H1 (cell line): ENCODE measurements at regions not wholly inside any gene's neighbourhood (a gene's known extent, or its start where the extent isn't known, plus 50 kb on each side); places are given as distances from the start of the nearest gene placed in this dataset.

ENCODE experiments used
- CTCF ChIA-PET: fragments of 300-600 bp; sonication (Branson Sonifier 250); formaldehyde crosslinking; loops from one replicate; lab custom pipeline; 2021; ENCODE audit not compliant: partially characterized antibody; lab: Charles Lee
- POLR2A ChIA-PET: fragments of 300-600 bp; sonication (Branson Sonifier 250); formaldehyde crosslinking; loops from one replicate; lab custom pipeline; 2021; ENCODE audit warnings: inconsistent platforms; ENCODE audit not compliant: partially characterized antibody; lab: Charles Lee
- DNase-seq, 2 experiments: peaks; one replicate each; pipeline versions ENCODE4 v3.0.0 to v3.0.0-alpha.2; 2010 to 2022; ENCODE audit warnings: low spot score in 2 of 2, low read depth in 1 of 2, mixed read lengths in 1 of 2
- FAIRE-seq: peaks from 2 replicates; lab custom pipeline; 2011; peaks lifted over from hg19 to GRCh38; lab: Jason Lieb, UNC
- H2AFZ ChIP-seq: 2 replicates; pipeline ENCODE4 v1.8.1; 2012; ENCODE audit warnings: low read length, inconsistent platforms
- H2AK5ac ChIP-seq: 2 replicates; pipeline ENCODE4 v1.6.1; 2013; ENCODE audit warnings: low read depth, low read length
- H2BK120ac ChIP-seq: replicated peaks from 2 replicates; pipeline ENCODE3; 2013; ENCODE audit warnings: low read depth, low read length, inconsistent platforms
- H2BK12ac ChIP-seq: 2 replicates; pipeline ENCODE4 v1.6.1; 2013; ENCODE audit warnings: low read depth, low read length
- H2BK15ac ChIP-seq: 2 replicates; pipeline ENCODE4 v1.6.1; 2013; ENCODE audit warnings: low read length
- H2BK20ac ChIP-seq: 2 replicates; pipeline ENCODE4 v1.6.1; 2013; ENCODE audit warnings: low read length
- H2BK5ac ChIP-seq: 2 replicates; pipeline ENCODE4 v1.6.1; 2013; ENCODE audit warnings: low read depth, low read length
- H3K14ac ChIP-seq: 2 replicates; pipeline ENCODE4 v1.6.1; 2013; ENCODE audit warnings: inconsistent platforms; ENCODE audit not compliant: insufficient read length
- H3K18ac ChIP-seq: 2 replicates; pipeline ENCODE4 v1.6.1; 2013; ENCODE audit warnings: low read length; ENCODE audit errors: extremely low read depth
- H3K23ac ChIP-seq: 2 replicates; pipeline ENCODE4 v1.6.1; 2013; ENCODE audit warnings: inconsistent platforms; ENCODE audit not compliant: insufficient read length
- H3K23me2 ChIP-seq: 2 replicates; pipeline ENCODE4 v1.6.1; 2013; ENCODE audit warnings: low read depth, low read length
- H3K27ac ChIP-seq: 2 replicates; pipeline ENCODE4 v1.6.1; 2011; ENCODE audit warnings: low read depth, low read length, inconsistent platforms
- H3K27me3 ChIP-seq, 4 experiments: replicated peaks in 1 of 4; 1 replicate in 1 of 4; 2 replicates in 3 of 4; pipeline versions ENCODE4 v1.6.1 to v1.8.1; 2011 to 2013; ENCODE audit warnings: low read length in 3 of 4, mild to moderate bottlenecking in 3 of 4, inconsistent platforms in 2 of 4, mixed read lengths in 2 of 4, moderate library complexity in 1 of 4; ENCODE audit not compliant: control insufficient read depth in 3 of 4, insufficient read depth in 3 of 4; ENCODE audit errors: extremely low read depth in 1 of 4
- H3K36me3 ChIP-seq, 4 experiments: 2 replicates each; pipeline versions ENCODE4 v1.6.1 to v1.8.1; 2011 to 2013; ENCODE audit warnings: mild to moderate bottlenecking in 4 of 4, low read length in 3 of 4, moderate library complexity in 2 of 4, control low read depth in 1 of 4, inconsistent platforms in 1 of 4; ENCODE audit not compliant: insufficient read depth in 4 of 4, control insufficient read depth in 2 of 4
- H3K4ac ChIP-seq: replicated peaks from 2 replicates; pipeline ENCODE3; 2013; ENCODE audit warnings: low read length, low read depth, mixed read lengths, inconsistent platforms; ENCODE audit not compliant: insufficient read length
- H3K4me1 ChIP-seq, 4 experiments: replicated peaks in 1 of 4; 1 replicate in 1 of 4; 2 replicates in 3 of 4; pipeline versions ENCODE4 v1.6.1 to v1.8.1; 2011 to 2013; ENCODE audit warnings: low read length in 3 of 4, inconsistent platforms in 2 of 4, mixed read lengths in 1 of 4; ENCODE audit not compliant: insufficient read depth in 4 of 4, control insufficient read depth in 3 of 4
- H3K4me2 ChIP-seq, 2 experiments: 2 replicates each; pipeline versions ENCODE4 v1.6.1 to v1.8.1; 2011 to 2013; ENCODE audit warnings: low read depth in 2 of 2, low read length in 2 of 2, control low read depth in 1 of 2, inconsistent platforms in 1 of 2, mild to moderate bottlenecking in 1 of 2; ENCODE audit not compliant: insufficient read depth in 1 of 2
- H3K4me3 ChIP-seq, 4 experiments: fragments of 200-600, 300-600 bp in 1 of 4; sonication (generic), shearing (Covaris generic), sonication (Bioruptor Twin) in 1 of 4; 2 replicates each; pipeline versions ENCODE4 v1.5.1 to v1.8.1; 2011 to 2016; ENCODE audit warnings: low read length in 4 of 4, low read depth in 3 of 4, control low read depth in 2 of 4, inconsistent platforms in 2 of 4, mild to moderate bottlenecking in 2 of 4, mixed read lengths in 1 of 4, moderate library complexity in 1 of 4; ENCODE audit not compliant: insufficient read depth in 2 of 4; ENCODE audit errors: extremely low read depth in 1 of 4
- H3K56ac ChIP-seq: replicated peaks from 2 replicates; pipeline ENCODE3; 2013; ENCODE audit warnings: low read depth, mild to moderate bottlenecking, mixed read lengths, low read length, inconsistent platforms; ENCODE audit not compliant: insufficient read length
- H3K79me1 ChIP-seq: 2 replicates; pipeline ENCODE4 v1.6.1; 2013; ENCODE audit warnings: low read depth, low read length, control low read depth
- H3K79me2 ChIP-seq, 2 experiments: 2 replicates each; pipeline versions ENCODE4 v1.6.1 to v1.8.1; 2012 to 2013; ENCODE audit warnings: low read length in 2 of 2, mild to moderate bottlenecking in 2 of 2, inconsistent platforms in 1 of 2; ENCODE audit not compliant: insufficient read depth in 2 of 2, control insufficient read depth in 1 of 2
- H3K9ac ChIP-seq, 4 experiments: replicated peaks in 1 of 4; 1 replicate in 1 of 4; 2 replicates in 3 of 4; pipeline versions ENCODE4 v1.6.1 to v1.8.1; 2011 to 2013; ENCODE audit warnings: low read depth in 3 of 4, low read length in 3 of 4, control low read depth in 2 of 4, mild to moderate bottlenecking in 2 of 4, moderate library complexity in 2 of 4, inconsistent platforms in 1 of 4; ENCODE audit errors: extremely low read depth in 1 of 4
- H3K9me3 ChIP-seq, 2 experiments: 2 replicates each; pipeline versions ENCODE4 v1.6.1 to v1.8.1; 2012 to 2013; ENCODE audit warnings: mild to moderate bottlenecking in 2 of 2, moderate library complexity in 2 of 2, control low read depth in 1 of 2, inconsistent platforms in 1 of 2, low read depth in 1 of 2, low read length in 1 of 2, mixed read lengths in 1 of 2; ENCODE audit not compliant: insufficient read depth in 2 of 2
- H4K20me1 ChIP-seq, 2 experiments: replicated peaks in 1 of 2; 2 replicates each; pipeline versions ENCODE3 to v1.8.1; 2011 to 2013; ENCODE audit warnings: inconsistent platforms in 2 of 2, low read length in 2 of 2, mild to moderate bottlenecking in 1 of 2; ENCODE audit not compliant: insufficient read depth in 2 of 2, control insufficient read depth in 1 of 2
- H4K5ac ChIP-seq: 2 replicates; pipeline ENCODE4 v1.6.1; 2013; ENCODE audit warnings: low read length, low read depth, mixed read lengths, inconsistent platforms; ENCODE audit not compliant: insufficient read length
- H4K8ac ChIP-seq: 2 replicates; pipeline ENCODE4 v1.8.0; 2013; ENCODE audit warnings: mild to moderate bottlenecking, moderate library complexity, low read length, inconsistent platforms; ENCODE audit not compliant: insufficient read depth; ENCODE audit errors: extremely low read depth
- H4K91ac ChIP-seq: replicated peaks from 2 replicates; pipeline ENCODE3; 2013; ENCODE audit warnings: low read length, mixed read lengths, inconsistent platforms; ENCODE audit not compliant: insufficient read length
- CBX5 ChIP-seq: fragments of 300-800, 300-1000 bp; sonication (generic); IDR thresholded peaks from 2 replicates; pipeline ENCODE4 v1.7.1; 2016; ENCODE audit warnings: antibody characterized with exemption, low read length, low read depth
- WGBS, 2 experiments: shearing (Covaris generic) in 1 of 2; methylation state at CpG; one replicate each; pipeline versions ENCODE4 v1.1.6 to v1.1.7; 2013 to 2015; ENCODE audit warnings: low lambda C conversion rate in 2 of 2, mixed read lengths in 2 of 2, inconsistent platforms in 1 of 2, low coverage in 1 of 2, missing lambda C conversion rate in 1 of 2; ENCODE audit not compliant: insufficient replicate concordance in 2 of 2, insufficient coverage in 1 of 2, insufficient read length in 1 of 2; ENCODE audit errors: extremely low coverage in 1 of 2, missing lambda C conversion rate in 1 of 2; 5-methylcytosine and 5-hydroxymethylcytosine counted together

DNA sequence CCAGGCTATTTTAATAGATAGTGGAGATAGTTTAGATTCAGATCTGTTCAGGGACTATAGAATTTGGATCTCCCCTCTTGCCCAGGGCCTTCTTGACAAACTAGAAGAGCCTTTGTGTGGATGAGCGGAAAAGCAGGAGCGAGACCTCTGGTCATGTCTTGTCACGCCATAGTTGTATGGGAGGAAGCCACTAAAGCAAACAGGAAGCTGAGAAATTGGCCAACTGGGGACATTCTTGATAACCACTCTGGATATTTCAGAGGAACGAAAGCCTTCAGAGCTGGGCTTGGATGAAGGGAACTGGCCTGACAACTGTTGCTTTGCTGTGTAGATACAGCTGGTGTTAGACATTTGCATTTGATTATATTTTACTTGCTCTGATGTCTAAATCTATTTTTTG is 54.1 kb upstream of the EXOC2 start:
- Histone ChIP-seq H3K23me2 (no peaks in the 10 kb centered on the region), H3K23ac (no peak overlapping the region), H3K4me3 (no peak overlapping the region), H3K4me2 (no peak overlapping the region), H2BK20ac (no peak overlapping the region), H3K4me1 (no peaks in the 10 kb centered on the region), H3K79me1 (no peaks in the 10 kb centered on the region), H4K8ac (no peak overlapping the region), H2BK15ac (no peak overlapping the region), H3K4ac (no peak overlapping the region), H2AK5ac (no peak overlapping the region), H3K27ac (no peak overlapping the region), H4K20me1 (no peaks in the 10 kb centered on the region), H2BK120ac (no peak overlapping the region), H3K36me3 (no peaks in the 10 kb centered on the region), H4K91ac (no peak overlapping the region), H3K9me3 (no peaks in the 10 kb centered on the region), H3K14ac (no peak overlapping the region), H3K18ac (no peak overlapping the region), H2BK5ac (no peak overlapping the region), H3K9ac (no peak overlapping the region), H3K79me2 (no peaks in the 10 kb centered on the region), H2BK12ac (no peak overlapping the region), H3K56ac (no peak overlapping the region), H2AFZ (no peak overlapping the region), H3K27me3 (no peaks in the 10 kb centered on the region), H4K5ac (no peak overlapping the region)
- ChIA-PET POLR2A (no interaction called here), CTCF (no interaction called here)
- 95% methylated on average over 4 of the region's 4 CpGs; no CpG with 5 or more reads in 1 of the 2 experiments for WGBS, 2 experiments
- no peak for TF ChIP-seq CBX5
- DNase-seq (no peak), FAIRE-seq (no peak)
